ENCODE measurements at regions not wholly inside any gene's neighbourhood (a gene's known extent, or its start where the extent isn't known, plus 50 kb on each side); places are given as distances from the start of the nearest gene placed in this dataset.

DNA sequence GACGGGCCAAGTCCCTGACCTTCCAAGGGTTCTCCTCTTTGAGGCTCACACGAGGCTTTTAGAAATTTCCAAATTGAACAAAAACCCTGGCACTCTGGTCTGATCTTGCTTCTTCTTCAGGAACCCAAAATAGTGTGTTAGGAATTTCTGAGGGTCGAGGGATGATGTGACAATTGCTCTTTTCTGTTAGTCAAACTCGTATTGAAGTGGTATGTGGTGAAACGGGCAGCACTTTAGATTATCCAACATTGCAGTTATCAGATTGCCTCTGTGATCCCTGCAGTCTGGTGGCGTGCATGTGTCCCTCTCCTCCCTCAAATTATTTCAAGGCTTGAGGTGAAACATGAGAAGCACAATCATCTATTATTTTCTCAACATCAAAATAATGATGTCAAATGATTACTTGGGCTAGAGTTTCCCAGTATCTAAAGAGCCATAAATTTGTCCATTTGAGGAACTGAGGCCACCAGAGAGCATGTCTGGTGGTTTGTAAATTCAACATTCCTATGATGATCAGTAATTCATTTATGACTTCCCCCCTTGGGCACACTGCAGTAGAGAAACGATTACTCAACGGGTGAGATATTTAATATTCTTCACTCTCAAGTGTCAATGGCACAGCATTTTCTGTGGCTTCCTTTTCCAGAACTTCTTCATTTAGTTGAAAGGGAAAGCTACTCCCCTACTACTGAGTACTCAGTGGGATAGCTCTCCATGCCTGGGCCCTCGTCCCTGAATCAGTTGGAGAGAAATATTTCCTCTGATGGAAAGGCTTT is 308.6 kb upstream of the MAP3K7 start:
- TF ChIP-seq, protein P1, sequence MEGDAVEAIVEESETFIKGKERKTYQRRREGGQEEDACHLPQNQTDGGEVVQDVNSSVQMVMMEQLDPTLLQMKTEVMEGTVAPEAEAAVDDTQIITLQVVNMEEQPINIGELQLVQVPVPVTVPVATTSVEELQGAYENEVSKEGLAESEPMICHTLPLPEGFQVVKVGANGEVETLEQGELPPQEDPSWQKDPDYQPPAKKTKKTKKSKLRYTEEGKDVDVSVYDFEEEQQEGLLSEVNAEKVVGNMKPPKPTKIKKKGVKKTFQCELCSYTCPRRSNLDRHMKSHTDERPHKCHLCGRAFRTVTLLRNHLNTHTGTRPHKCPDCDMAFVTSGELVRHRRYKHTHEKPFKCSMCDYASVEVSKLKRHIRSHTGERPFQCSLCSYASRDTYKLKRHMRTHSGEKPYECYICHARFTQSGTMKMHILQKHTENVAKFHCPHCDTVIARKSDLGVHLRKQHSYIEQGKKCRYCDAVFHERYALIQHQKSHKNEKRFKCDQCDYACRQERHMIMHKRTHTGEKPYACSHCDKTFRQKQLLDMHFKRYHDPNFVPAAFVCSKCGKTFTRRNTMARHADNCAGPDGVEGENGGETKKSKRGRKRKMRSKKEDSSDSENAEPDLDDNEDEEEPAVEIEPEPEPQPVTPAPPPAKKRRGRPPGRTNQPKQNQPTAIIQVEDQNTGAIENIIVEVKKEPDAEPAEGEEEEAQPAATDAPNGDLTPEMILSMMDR (conservative IDR thresholded peaks at IDR 0.05; ENCODE audit: low read depth, low read length) = no peak
- no peak for DNase-seq (ENCODE audit: low read depth)

DNA sequence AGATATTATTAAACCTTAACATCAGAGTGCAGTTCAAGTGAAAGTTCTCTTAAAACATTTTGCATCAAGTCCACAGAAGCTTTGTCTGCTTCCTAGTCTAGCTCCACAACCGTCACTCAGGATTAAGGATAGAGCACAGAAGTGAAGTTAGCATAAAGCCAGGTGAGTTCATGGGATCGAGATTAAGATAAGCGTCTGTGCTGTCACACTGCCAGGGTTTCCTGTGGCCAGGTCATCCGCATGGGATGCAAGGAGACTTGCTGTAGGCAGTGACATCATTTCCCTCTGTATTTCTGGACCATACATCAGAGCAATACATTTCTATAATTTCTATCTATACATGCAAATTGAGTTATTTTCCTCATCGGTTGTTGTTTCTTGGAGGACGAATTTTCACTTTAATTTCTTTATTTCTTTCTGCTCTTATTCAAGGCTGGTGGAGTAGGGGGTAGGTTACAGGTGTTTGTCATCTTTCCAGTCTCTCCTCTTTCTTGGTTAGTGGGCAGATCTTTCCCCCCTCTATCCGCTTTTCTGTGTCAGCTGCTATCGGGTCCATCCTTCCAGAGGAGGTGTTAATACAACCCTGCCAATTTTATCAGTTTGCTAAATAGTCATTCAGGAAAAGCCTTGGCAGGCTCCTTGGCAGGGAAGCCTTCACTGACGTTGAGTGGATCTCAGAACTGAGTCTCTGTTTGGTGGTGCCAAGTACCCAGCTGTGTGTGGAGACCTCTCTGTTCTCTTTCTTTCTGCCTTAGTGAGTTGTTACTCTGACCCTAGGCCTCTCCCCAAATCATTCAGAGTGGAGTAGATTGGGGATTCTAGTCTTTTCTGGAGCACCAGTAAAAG is 307.6 kb upstream of the MAP3K7 start:
- TF ChIP-seq, protein P1 (conservative IDR thresholded peaks at IDR 0.05; ENCODE audit: low read depth, low read length) = no peak
- no peak for DNase-seq (ENCODE audit: low read depth)
- H3K4me3 ChIP-seq (ENCODE audit: low read depth, low read length) = no peak overlapping the region

More for the DNA sequence above, 308.6 kb upstream of the MAP3K7 start:
- no peak overlapping the region for H3K4me3 ChIP-seq (ENCODE audit: low read depth, low read length)

DNA sequence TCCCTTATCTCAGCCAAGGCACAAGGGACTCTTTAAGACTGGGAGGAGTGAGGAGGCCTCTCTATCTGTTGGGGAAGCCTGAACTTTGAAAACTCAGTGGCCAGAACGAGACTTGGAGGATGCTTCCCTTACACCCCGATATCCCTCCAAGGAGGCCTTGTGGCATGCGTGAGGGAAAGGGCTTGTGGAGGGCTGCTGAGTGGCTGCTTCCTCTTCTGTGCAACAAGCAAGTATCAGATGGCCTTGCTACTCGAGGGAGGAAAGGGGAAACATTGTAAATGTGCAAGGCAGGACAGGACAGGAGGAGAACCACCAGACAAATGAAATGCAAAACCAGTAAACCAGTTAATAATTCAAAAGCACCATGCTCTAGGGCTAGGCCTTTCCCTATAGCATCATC is 306.5 kb upstream of the MAP3K7 start:
- DNase-seq (ENCODE audit: low read depth) = no peak
- no peak overlapping the region for H3K4me3 ChIP-seq (ENCODE audit: low read depth, low read length)
- TF ChIP-seq, protein P1 (conservative IDR thresholded peaks at IDR 0.05; ENCODE audit: low read depth, low read length) = no peak

DNA sequence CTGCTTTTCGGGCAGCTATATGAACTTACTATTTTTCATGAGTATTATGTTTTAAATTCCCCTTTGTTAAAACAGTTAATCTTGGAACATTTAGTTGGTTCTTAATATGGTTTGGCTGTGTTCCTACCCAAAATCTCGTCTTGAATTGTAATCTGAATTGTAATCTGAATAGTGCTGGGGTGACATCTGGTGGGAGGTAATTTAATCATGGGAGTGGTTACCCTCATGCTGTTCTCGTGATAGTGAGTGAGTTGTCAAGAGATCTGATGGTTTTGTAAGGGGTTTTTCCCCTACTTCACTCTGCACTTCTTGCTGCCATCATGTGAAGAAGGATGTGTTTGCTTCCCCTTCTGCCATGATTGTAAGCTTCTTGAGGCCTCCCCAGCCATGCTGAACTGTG is 305.4 kb upstream of the MAP3K7 start:
- no peak overlapping the region for H3K4me3 ChIP-seq (ENCODE audit: low read depth, low read length)
- DNase-seq (ENCODE audit: low read depth) = no peak
- TF ChIP-seq, protein P1 (conservative IDR thresholded peaks at IDR 0.05; ENCODE audit: low read depth, low read length) = no peak

DNA sequence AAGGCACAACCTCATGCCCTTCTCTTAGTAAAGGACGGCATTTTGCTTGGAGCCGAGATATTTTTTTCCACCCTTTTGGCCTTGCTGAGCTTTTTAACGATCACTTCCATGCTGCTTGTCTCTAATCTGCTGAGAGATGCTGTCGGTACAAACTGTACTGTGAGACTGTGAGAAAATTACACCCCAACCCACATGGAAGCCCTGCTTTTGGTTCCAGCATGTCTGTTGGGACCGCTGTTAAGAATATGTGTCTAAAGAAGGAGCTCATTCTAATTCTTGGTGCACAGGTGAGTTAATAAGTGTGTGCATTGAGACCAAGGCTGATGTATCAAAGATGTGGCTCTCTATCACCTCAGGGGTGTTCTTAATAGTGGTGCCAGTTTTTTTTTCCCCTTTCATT is 304.5 kb upstream of the MAP3K7 start:
- H3K4me3 ChIP-seq (ENCODE audit: low read depth, low read length) = no peak overlapping the region
- TF ChIP-seq, protein P1 (conservative IDR thresholded peaks at IDR 0.05; ENCODE audit: low read depth, low read length) = no peak
- DNase-seq (ENCODE audit: low read depth) = no peak

DNA sequence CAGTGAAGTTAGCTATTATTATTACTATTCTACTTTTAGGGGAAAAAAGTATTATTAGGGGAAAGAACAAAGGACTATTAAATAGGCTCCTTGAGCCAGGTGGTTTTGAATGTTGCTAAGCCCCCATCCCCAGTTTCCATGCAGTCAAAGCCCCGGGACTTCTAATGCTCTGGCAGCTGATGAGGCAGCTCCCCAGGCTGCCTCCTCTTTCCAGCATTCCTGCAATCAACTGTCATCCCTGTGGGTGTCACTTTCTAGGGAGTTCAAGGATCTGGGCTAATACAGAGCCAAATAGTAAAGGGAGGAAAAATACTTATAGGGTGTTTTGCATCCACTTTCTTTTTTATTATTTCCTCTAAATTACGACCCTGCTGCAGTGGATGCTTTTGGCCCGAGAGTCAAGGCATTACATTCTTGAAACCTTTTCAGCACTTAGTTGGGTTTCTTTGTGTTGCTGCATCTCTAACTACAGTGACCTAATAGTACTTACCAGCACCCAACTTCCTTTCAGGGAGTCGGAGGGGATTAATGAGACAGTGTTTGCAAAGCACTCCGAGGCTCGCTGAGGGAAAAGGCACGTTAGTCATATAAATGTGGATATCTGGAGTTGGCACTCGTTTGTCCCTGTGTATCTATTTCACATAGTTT is 303.9 kb upstream of the MAP3K7 start:
- DNase-seq (ENCODE audit: low read depth) = no peak
- TF ChIP-seq, protein P1 (conservative IDR thresholded peaks at IDR 0.05; ENCODE audit: low read depth, low read length) = no peak
- H3K4me3 ChIP-seq (ENCODE audit: low read depth, low read length) = no peak overlapping the region

Measured in epithelial cell of proximal tubule (primary cell).